ENCODE measurements at regions not wholly inside any gene's neighbourhood (a gene's known extent, or its start where the extent isn't known, plus 50 kb on each side); places are given as distances from the start of the nearest gene placed in this dataset.

GRCh38 chr3:16092923-16093322, 81.6 kb upstream of the GALNT15 start:
- Histone ChIP-seq H4K20me1 (ENCODE audit: insufficient read depth) (no peaks in the 10 kb centered on the region), H3F3A (ENCODE audit: insufficient read depth, low read length, poor library complexity, severe bottlenecking) (no peaks in the 10 kb centered on the region), H3K27ac (ENCODE audit: low read length) (no peak overlapping the region), H2AFZ (ENCODE audit: low read depth, low read length) (no peak overlapping the region), H3K9me2 (ENCODE audit: insufficient read depth, low read length) (no peaks in the 10 kb centered on the region), H3K79me2 (replicated peaks; ENCODE audit: insufficient read depth, low read length) (no peaks in the 10 kb centered on the region), H3K9me3 (ENCODE audit: low read length) (no peaks in the 10 kb centered on the region), H3K27me3 (ENCODE audit: insufficient read depth, low read depth, low read length) (no peaks in the 10 kb centered on the region), H3K9ac (ENCODE audit: low read length) (no peak overlapping the region), H3K36me3 (ENCODE audit: insufficient read depth, low read length) (no peaks in the 10 kb centered on the region), H3K4me3 (ENCODE audit: low read length) (no peak overlapping the region), H3K4me2 (ENCODE audit: low read length) (no peak overlapping the region)
- TF ChIP-seq RAD21 (conservative IDR thresholded peaks at IDR 0.05): no peak
- no peak for TF ChIP-seq SMC3 (conservative IDR thresholded peaks at IDR 0.05; ENCODE audit: poor library complexity)
- TF ChIP-seq POLR2AphosphoS5 (IDR thresholded peaks at IDR 0.05): no peak
- no peak for TF ChIP-seq EZH2 (IDR thresholded peaks at IDR 0.05; ENCODE audit: borderline replicate concordance, insufficient read depth, low read length, poor library complexity, severe bottlenecking)
- no peak for TF ChIP-seq REST (IDR thresholded peaks at IDR 0.05; ENCODE audit: borderline replicate concordance)
- TF ChIP-seq CTCF (IDR thresholded peaks at IDR 0.05; ENCODE audit: poor library complexity, severe bottlenecking): no peak
- TF ChIP-seq MXI1 (conservative IDR thresholded peaks at IDR 0.05; ENCODE audit: poor library complexity, severe bottlenecking): no peak
- no peak for TF ChIP-seq EP300 (conservative IDR thresholded peaks at IDR 0.05; ENCODE audit: poor library complexity, severe bottlenecking)
- TF ChIP-seq TAF1 (IDR thresholded peaks at IDR 0.05; ENCODE audit: low read depth): no peak

DNA sequence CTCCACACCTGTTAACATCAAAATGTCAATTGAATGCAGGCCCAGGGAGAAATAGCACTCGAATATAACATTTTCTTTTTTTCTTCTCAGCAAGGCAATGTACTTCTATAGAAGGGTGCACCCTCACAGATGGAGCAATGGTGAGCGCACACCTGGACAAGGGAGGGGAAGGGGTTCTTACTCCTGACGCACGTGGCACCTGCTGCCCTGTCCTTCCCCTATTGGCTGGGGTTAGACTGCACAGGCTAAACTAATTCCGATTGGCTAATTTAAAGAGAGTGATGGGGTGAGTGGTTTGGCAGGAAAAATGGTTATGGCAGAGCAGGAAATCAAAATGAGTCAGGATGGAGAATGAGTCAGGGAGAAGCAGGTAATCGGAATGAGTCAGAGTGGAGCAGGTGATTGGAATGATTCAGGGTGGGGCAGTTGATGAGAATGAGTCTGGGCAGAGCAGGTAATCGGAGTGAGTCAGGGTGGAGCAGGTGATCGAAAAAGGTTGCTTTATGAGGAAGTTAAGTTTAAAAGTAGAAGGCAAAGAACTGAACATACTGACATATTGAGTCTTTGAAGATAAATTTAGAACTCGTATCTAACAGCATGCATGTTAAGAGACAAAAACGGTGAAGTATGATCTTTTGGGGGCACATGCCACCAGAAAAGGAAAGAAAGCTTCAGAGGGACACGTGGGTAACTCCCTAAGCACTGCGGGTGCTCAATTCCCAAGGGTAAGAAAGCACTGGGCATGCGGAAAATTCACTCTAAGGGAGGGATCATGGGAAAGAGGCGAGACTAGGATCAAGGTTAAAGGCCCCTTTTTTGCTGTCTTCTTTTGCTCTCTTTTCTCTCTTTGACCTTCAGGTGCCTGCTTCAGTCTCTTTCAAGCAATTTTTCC, 72.9 kb upstream of the GALNT15 start:
- Histone ChIP-seq H3K9me3 (ENCODE audit: low read length) (no peaks in the 10 kb centered on the region), H3K79me2 (replicated peaks; ENCODE audit: insufficient read depth, low read length) (no peaks in the 10 kb centered on the region), H3K9me2 (ENCODE audit: insufficient read depth, low read length) (no peaks in the 10 kb centered on the region), H4K20me1 (ENCODE audit: insufficient read depth) (no peaks in the 10 kb centered on the region), H3K27ac (ENCODE audit: low read length) (no peak overlapping the region), H3K27me3 (ENCODE audit: insufficient read depth, low read depth, low read length) (no peaks in the 10 kb centered on the region), H2AFZ (ENCODE audit: low read depth, low read length) (no peak overlapping the region), H3K4me3 (ENCODE audit: low read length) (no peak overlapping the region), H3K9ac (ENCODE audit: low read length) (no peak overlapping the region), H3F3A (ENCODE audit: insufficient read depth, low read length, poor library complexity, severe bottlenecking) (no peaks in the 10 kb centered on the region), H3K4me2 (ENCODE audit: low read length) (no peak overlapping the region), H3K36me3 (ENCODE audit: insufficient read depth, low read length) (no peaks in the 10 kb centered on the region)
- TF ChIP-seq POLR2AphosphoS5 (IDR thresholded peaks at IDR 0.05) (no peak), REST (IDR thresholded peaks at IDR 0.05; ENCODE audit: borderline replicate concordance) (no peak), EP300 (conservative IDR thresholded peaks at IDR 0.05; ENCODE audit: poor library complexity, severe bottlenecking) (no peak), CTCF (IDR thresholded peaks at IDR 0.05; ENCODE audit: poor library complexity, severe bottlenecking) (no peak), SMC3 (conservative IDR thresholded peaks at IDR 0.05; ENCODE audit: poor library complexity) (no peak), RAD21 (conservative IDR thresholded peaks at IDR 0.05) (no peak), TAF1 (IDR thresholded peaks at IDR 0.05; ENCODE audit: low read depth) (no peak), MXI1 (conservative IDR thresholded peaks at IDR 0.05; ENCODE audit: poor library complexity, severe bottlenecking) (no peak), EZH2 (IDR thresholded peaks at IDR 0.05; ENCODE audit: borderline replicate concordance, insufficient read depth, low read length, poor library complexity, severe bottlenecking) (no peak)
